Right lung (tissue), 2 donors: ENCODE measurements at regions not wholly inside any gene's neighbourhood (a gene's known extent, or its start where the extent isn't known, plus 50 kb on each side); places are given as distances from the start of the nearest gene placed in this dataset.
"Not testable (repeated sequence)": the region's sequence is repeated elsewhere in the genome, so short reads cannot be mapped to it uniquely, and the experiment has no call there.

Experiments
- DNase-seq, 2 donors: peaks; one replicate each; pipeline ENCODE4 v3.0.0-alpha.2; 2013

DNA sequence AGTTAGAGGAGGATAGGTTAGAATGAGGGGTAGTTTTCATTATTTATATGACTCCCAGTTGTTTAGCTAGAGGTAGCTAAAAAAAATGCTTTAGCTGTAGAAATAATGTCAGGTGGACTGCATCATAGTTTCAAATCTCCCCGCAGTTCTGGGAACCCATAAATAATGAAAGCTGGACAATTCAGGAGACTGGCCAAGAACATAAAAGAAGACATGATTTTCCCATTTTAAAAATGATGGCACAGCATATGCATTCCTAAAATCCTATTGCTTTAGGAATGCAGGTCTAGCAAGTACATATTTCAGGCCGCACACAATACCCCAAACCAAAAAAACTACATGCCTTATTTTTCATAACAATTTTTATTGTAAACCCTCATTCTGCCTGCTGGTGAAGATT lies 143.3 kb downstream of the CTH start:
- no peak for DNase-seq

DNA sequence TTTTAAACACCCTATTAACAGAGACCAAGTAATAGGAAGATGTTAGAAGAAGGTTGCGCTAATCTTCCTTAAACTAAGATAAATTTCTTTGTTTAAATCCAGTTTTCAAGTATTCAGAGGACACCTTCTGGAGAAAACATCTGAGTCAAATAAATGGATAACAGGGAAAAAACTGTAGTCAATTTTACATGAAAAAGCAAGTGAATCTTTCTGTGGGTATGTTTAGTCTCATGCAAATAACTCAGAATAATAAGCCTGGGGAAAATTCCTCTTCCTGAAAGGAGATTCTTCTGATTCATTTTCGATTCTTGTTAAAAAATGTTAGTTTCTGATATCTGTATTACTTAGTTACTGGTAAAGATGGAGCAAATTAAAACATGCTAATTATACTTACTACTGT lies 145.5 kb downstream of the CTH start:
- DNase-seq, result no peak

DNA sequence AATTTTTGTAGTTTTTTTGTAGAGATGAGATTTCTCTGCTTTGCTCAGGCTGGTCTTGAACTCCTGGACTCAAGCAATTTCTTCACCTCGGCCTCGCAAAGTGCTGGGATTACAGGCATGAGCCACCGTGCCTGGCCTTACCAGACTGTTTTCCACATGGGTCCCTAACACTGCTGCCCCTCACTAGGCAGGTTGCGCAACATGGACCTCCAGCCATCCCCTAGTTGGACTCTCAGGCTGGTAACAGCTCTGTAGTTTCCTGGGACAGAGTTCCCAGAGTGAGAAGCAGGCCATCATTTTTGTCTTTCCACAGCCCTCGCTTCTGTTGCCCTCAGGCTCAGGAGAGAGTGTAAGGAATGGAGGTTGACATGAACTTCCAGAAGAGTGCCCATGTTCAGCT lies 156.1 kb downstream of the CTH start:
- DNase-seq, result no peak

DNA sequence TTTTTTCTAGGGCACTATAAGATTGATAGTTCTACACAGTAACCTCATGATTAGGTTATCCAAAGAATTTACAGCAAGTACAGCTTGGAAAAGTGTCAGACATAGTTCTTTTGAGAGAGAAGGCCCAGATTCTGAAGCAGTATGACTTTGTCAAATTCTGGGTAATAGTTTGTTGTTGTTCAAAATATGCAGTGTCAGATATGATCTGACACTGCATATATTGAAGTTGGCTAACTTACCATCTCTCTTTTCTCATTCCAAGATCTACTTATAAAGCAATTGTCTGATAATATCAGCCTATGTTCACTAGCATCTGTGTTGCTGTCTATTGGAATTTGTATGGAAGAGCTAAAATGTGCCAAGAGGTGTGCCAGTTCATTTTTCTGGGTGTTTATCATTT lies 160.1 kb downstream of the CTH start:
- peak; percentile 17 to 27 for DNase-seq

DNA sequence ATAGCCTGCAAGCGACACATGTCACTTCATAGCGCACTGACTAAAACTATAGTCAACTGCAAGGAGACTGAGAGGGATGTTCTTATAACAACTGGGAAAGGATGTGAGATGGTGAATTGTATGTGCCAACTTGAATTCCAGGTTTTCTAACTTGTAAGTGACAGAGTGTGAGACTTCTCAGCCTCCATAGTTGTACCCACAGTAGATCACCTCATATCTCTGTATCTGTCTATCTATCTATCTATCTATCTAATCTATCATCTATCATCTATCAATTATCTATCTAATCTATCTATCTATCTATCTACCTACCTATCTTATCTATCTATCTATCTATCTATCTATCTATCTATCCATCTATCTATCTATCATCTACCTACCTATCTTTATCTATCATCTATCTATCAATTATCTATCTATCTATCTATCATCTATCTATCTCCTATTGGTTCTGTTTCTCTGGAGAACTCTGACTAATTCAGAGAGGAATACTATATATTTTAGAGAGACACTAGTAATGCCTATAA lies 162.3 kb downstream of the CTH start:
- DNase-seq, result no peak

DNA sequence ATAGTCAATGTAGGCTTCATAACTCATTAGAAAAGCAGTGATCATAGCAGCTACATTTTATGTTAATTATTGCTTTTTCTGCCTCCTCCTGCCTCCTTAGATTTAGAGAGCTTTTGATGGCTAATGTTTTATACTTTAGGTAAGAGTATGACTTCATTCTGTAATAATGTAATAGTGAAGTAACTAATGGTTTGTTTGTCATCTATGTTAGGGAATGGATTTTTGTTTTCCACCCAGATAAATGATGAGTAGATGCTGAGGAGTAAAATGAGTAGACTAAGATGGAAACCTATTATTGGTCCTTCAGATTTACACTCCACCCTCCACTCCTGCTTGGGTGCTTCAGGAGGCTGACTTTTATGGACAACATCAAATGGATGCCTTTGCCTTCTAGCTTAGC lies 170.6 kb downstream of the CTH start:
- DNase-seq, result no peak

DNA sequence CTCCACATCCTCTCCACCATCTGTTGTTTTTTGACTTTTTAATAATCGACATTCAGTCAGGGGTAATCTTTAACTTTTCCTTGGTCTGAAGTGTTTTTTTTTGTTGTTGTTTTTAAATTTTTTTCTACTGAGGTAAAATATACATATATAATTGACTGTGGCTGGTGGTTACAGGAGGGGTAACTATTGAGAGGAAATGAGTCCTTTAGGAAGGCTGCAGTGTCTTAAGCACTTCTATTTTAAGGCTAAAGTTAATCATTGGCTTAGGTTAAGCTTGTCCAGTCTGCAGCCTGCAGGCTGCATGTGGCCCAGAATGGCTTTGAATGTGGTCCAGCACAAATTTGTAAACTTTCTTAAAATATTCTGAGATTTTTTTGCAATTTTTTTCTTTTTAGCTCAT lies 172.5 kb downstream of the CTH start:
- DNase-seq, result no peak

DNA sequence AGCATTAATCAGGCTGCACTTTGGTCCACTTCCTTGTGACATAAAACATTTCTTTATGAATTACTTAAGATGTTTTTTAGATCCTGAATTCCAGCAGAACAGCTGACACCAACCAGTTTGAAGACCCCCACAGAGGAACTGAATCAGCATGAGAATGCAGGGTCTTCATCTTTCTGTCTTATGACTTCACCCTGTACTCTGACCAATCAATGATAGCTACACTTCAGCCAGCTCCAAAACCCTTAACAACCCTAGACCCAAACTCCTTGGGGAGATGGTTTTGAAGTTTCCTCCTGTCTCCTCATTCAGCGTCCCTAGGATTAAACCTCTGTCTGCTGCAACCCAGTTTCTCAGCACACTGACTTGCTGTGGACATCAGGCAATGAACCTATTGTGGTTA lies 175.0 kb downstream of the CTH start:
- no peak for DNase-seq

DNA sequence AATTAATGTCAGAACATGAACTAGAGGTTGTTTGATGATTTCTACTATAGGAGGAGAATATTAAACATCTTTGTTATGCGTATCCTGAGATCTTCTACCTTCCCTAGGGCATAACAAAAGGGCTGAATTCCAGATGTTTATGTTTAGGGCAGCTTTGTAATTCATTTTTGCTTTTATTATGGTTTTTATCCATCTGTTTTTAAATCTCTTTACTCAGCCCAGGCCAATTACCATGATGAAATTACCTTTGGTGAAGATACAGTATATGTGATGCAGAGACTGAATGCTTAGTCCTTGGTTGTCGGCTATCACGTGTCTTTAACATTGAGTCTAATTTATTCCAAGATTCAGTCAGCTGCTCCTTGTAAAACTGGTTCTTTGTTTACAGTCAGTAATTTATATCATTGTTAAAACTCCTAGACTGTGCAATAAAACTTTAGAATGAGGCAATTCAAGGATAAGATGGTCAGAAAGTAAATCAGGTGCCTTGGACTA lies 176.9 kb downstream of the CTH start:
- DNase-seq, result no peak

DNA sequence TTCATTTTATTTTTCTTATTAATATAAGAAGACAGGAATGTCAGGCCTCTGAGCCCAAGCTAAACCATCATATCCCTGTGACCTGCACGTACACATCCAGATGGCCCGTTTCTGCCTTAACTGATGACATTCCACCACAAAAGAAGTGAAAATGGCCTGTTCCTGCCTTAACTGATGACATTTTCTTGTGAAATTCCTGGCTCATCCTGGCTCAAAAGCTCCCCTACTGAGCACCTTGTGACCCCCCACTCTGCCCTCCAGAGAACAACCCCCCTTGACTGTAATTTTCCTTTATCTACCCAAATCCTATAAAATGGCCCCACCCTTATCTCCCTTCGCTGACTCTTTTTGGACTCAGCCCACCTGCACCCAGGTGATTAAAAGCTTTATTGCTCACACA lies 182.5 kb downstream of the CTH start:
- not testable (repeated sequence) for DNase-seq

DNA sequence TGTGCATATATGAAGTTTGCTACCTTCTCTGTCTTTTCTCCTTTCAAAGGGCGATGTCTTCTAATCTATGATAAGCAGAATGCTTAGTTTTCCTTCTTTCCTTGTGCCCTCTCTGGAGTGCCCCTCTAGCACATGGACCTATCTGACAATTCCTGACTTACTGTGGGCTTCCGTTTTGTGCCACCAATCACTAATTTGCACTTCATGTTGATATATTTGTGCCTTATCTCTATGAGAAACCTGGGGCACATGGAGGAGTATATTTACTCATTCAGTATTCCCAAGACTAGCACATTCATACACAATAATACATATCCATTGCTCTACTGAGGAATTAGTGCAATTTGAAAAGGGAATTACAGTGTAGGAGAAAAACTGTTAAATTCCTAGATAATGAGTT lies 197.7 kb downstream of the CTH start:
- no peak for DNase-seq

DNA sequence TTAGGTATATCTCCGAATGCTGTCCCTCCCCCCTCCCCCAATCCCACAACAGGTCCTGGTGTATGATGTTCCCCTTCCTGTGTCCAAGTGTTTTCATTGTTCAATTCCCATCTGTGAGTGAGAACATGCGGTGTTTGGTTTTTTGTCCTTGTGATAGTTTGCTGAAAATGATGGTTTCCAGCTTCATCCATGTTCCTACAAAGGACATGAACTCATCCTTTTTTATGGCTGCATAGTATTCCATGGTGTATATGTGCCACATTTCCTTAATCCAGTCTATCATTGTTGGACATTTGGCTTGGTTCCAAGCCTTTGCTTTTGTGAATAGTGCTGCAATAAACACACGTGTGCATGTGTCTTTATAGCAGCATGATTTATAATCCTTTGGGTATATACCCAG lies 199.1 kb downstream of the CTH start:
- DNase-seq, result not testable (repeated sequence)

DNA sequence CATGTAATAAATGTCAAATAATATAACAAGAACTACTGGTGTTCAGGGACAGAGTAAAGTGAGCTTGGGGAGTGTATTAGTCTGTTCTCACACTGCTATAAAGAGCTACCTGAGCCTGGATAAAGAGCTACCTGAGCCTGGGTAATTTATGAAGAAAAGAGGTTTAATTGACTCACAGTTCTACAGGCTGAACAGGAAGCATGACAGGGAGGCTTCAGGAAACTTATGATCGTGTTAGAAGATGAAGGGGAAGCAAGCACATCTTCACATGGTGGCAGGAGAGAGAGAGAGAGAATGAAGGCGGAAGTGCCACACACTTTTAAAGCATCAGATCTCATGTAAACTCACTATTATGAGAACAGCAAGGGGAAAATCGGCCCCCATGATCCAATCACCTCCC lies 205.9 kb downstream of the CTH start:
- no peak for DNase-seq

DNA sequence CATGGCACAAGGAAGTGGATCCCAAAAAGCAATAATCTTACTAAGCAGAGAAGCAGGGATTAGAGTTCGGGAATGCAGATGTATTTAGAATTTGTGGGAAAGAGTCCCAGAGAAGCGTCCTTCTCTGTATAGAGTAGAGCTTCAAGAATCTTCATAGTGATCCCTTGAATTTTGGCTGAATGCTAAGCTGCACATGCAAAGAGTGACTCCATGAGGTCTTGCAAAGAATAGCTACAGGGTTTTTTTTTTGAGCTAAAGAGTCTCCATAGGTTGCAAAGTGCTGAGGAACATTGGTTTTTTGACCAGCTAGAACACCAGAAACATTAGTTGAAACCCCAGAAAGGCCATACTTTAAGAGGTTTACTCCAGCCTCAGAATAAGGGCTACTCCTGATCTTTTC lies 206.7 kb downstream of the CTH start:
- no peak for DNase-seq

DNA sequence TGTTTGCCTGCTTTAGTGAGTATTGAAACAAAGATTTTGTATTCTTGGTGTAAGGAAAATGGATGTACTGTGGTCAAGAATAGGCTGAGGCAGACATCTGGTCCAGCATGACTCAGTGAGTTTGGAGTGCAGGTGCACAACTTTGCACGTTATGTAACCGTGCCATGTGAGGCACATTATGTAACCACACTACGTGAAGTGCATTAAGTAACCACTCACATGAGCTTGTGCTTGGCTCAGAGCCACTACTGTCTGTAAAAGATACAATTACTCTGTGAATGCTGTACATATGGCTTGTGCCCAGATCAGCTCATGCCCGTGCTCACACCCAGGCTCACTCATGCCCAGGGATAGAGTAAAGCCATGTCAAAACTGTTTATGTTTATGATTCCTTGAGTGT lies 216.8 kb downstream of the CTH start:
- DNase-seq, result no peak

DNA sequence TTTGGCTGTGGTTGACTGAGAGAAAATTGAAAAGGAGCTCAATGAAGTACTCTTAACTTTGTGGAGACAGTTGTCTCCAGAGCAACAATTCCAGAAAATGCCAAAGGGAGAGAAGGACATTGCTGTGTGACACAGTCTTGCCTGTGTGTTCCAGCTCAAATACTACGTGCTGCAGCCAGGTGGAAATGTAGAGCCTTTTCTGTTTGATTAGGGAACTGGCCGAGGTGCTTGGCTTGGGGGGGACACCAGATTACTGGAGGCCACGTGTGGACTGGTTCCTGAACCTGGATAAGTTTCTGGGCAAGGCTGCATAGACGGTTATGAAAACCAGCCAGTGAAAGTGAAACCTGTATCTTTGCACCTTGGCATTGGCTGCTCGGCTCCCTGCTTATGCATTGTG lies 217.9 kb downstream of the CTH start:
- no peak for DNase-seq

DNA sequence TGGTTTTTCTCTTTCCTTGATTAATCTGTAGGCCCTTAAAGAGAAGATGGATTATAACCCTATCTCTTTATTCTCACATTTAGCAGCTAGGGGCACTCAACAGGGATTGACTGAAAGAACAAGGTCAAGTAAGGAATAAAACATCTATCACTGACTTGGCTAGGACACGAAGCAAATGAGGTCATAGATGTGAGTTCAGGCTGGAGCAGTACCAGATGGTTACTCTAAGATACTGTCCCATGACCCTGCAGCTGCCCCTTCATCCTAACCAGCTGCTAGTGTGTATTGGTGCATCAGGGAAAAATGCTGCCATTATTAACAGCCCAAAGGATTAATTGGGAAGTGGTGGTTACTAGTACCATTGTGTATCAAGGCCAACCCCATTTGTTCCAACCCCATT lies 221.9 kb downstream of the CTH start:
- no peak for DNase-seq

DNA sequence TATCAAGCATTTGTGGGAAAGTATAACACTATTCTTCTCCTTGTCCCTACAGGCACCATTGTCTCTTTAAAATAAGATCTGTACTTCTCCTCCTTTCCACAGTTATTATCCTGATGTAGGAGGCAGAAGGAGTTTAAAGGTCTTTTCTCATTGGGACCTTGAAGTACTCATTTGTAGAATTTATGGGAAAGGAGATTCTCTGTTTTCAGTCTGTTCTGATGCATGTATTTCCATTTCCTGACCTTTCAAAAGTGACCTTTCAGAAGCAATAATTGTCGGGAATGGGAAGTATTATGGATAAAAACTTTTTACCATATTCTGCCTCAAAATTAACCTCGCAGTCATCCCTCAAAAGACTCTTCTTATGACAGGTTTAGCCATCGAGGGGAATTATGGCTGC lies 224.8 kb downstream of the CTH start:
- DNase-seq, result no peak

DNA sequence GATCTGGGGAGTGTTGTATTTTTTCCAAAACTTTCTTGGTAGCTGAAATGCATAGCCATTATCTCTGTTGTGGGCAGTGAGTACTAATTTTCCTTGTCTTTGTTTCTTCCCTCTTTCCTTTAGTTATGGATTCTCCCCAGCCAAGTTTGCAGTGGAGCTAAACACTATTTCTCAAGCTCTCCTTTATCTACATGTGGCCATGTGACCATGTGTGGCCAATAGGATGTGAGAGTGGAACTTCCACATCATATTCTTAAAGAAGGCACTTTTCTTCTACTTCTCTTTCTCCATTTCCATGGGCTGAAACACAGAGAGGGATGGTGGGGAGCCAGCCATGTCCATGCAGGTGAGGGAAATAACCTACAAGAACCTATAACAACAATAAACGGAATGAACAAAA lies 230.8 kb downstream of the CTH start:
- no peak for DNase-seq

DNA sequence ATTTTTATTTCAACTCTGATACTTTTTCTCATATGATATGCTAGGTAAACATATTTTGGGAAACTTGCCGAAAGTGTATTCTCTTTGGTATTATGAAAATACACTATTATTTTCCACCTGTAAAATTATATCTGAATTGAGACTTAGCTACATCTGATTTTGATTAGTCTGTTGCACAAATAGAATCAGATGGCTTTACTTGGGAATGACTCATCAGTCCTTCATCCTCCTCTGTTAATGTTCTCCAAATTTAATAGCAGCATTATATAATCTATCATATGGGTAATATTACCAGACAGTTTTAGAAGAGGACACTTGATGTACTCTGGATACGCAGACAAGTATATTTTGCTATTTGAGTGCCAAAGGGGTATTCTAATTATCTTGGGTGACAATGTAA lies 245.3 kb downstream of the CTH start:
- DNase-seq, result no peak

DNA sequence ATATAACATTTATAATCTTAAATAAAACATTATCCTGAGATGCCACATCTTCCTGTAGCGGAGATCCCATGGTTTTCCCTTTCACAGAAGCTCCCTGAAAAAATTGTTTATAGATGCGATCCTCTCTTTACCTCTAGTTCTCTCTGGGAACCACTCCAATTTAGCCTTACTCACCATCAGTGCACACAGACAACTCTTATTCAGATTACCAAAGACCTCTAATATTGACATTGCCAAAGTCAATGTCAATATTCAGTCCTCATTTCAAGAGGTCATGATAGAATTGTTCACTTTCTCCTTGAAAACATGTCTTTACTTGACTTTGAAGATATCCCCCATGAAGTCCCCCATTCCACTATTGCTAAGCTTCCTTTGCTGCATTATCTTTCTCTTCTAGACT lies 248.8 kb downstream of the CTH start:
- no peak for DNase-seq

DNA sequence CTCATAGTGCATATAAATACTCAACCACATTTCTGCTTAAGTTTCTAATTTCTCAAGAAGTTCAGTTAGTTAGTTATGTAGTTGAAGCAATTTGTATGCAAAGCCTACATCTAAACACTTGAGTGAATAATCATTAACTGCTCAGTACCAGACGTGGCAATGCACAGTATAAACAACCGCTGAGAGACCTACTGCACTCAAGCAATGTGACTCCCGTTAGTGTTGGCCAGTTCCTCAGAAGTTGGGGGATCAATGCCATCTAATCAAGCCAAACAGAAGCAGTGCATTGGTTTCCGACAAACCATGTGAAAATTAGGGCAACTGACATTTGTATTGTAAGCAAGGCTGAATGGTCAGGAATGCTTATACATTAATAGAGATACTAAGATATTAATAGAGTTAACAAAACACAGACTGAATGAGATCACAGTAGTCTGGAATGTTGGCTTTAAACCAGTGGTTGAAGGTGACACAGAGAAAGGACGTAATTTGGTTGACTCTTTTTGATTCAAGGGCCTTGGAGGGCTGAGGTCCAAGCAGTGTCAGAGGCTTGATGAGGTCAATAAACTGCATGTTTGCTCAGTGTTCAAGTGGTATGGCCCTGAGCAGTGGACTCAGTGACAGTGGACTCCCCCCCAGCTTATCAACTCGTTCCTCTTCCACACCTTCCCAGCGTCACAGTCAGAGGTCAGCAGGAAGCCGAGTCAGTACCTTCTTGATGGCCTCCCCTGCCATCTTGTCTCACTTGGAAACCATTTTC lies 255.5 kb downstream of the CTH start:
- no peak for DNase-seq

DNA sequence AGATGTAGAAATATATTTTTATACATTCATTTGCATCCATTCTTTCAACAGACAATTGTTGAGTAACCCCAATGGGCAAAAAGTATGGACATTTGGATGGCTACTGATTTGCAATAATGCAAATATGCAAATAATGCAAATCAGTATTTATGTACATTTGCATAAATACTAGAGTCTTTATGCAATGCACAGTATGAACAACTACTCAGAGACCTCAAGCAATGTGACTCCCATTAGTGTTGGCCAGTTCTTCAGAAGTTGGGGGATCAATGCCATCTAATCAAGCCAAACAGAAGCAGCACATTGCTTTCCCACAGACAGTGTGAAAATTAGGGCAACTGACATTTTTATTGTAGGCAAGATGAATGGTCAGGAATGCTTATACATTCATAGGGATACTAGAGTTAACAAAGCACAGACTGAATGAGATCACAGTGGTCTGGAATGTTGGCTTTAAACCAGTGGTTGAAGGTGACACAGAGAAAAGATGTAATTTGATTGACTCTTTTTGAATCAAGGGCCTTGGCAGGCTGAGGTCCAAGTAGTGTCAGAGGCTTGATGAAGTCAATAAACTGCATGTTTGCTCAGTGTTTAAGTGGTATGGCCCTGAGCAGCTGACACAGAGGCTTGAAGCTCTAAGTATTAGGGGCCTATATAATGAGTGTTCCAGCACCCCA lies 256.6 kb downstream of the CTH start:
- DNase-seq, result no peak

DNA sequence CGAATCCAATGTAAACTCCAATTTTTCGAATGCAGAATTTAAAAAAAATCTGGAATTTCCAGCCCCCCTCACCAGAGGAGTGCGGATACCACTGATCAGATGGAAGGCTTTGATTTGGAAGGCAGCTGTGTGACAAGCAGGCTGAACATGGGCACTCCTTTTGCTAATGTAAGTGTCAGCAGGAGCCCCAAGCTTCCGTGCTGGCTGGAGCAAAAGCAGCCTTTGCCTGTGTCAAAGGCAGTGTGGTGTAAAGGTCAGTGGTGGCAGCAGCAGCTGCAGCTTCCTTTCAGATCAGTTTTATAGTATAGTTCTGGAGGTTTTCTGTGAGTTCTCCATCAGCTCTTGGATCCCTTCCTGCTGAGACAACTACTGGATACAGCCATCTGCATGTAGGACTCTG lies 259.9 kb downstream of the CTH start:
- DNase-seq, result no peak
